ENCODE measurements at regions not wholly inside any gene's neighbourhood (a gene's known extent, or its start where the extent isn't known, plus 50 kb on each side); places are given as distances from the start of the nearest gene placed in this dataset.

- H3K4me3 ChIP-seq (replicated peaks in 1 of 3; ENCODE audit: insufficient read depth in 1 of 3, low read depth in 1 of 3, low read length in 3 of 3): no peak overlapping the region
- no peaks in the 10 kb centered on the region for H3K27me3 ChIP-seq (ENCODE audit: control insufficient read depth in 2 of 2, insufficient read depth in 2 of 2, low read length in 2 of 2)
- H4K20me1 ChIP-seq (replicated peaks; ENCODE audit: control insufficient read depth, extremely low read depth, insufficient read depth, low read length): no peaks in the 10 kb centered on the region
- H3K9ac ChIP-seq (replicated peaks; ENCODE audit: extremely low read depth, insufficient read depth, low read length): no peak overlapping the region
- no peaks in the 10 kb centered on the region for H3K4me1 ChIP-seq (ENCODE audit: control insufficient read depth, extremely low read depth, insufficient read depth, low read length)
- no peaks in the 10 kb centered on the region for H3K9me3 ChIP-seq (replicated peaks; ENCODE audit: control insufficient read depth, insufficient read depth, low read length)
- DNase-seq (ENCODE audit: low read depth, low spot score) (no peak), FAIRE-seq (no peak)
- no peaks in the 10 kb centered on the region for H3K79me2 ChIP-seq (ENCODE audit: control insufficient read depth, insufficient read depth, low read length)
- intact Hi-C loops (cut with micrococcal nuclease): no loop called here
- H3K27ac ChIP-seq (ENCODE audit: insufficient read depth, low read depth, low read length): no peak overlapping the region
- CTCF ChIA-PET: no interaction called here
- no TSS peak for BruUV-seq (replicated peaks)
- POLR2A ChIA-PET: no interaction called here
- no peak overlapping the region for H2AFZ ChIP-seq (ENCODE audit: low read depth, low read length)
- no peaks in the 10 kb centered on the region for H3K36me3 ChIP-seq (ENCODE audit: control insufficient read depth in 2 of 2, extremely low read depth in 1 of 2, insufficient read depth in 2 of 2, low read length in 2 of 2)
- no peak overlapping the region for H3K4me2 ChIP-seq (ENCODE audit: insufficient read depth, low read length)
- dilution Hi-C loops (cut with MboI; ENCODE audit: extremely low pct_ligation_motif_present, low sequenced_read_pairs): no loop called here
- TF ChIP-seq POLR2AphosphoS5 (IDR thresholded peaks at IDR 0.05; ENCODE audit: insufficient read depth, low read depth, low read length): no peak
- no peaks in the 10 kb centered on the region for H3K9me1 ChIP-seq (replicated peaks; ENCODE audit: control insufficient read depth, extremely low read depth, insufficient read depth, low read length)
Observed at GRCh38 chr3:177652556-177653291, 455.4 kb upstream of the TBL1XR1 start.

GRCh38 chr3:177657243-177657642, 460.0 kb upstream of the TBL1XR1 start:
- ChIA-PET POLR2A (no interaction called here), CTCF (no interaction called here)
- Histone ChIP-seq H3K4me3 (replicated peaks in 1 of 3; ENCODE audit: insufficient read depth in 1 of 3, low read depth in 1 of 3, low read length in 3 of 3) (no peak overlapping the region), H2AFZ (ENCODE audit: low read depth, low read length) (no peak overlapping the region), H3K4me2 (ENCODE audit: insufficient read depth, low read length) (no peak overlapping the region), H3K9ac (replicated peaks; ENCODE audit: extremely low read depth, insufficient read depth, low read length) (no peak overlapping the region), H3K9me3 (replicated peaks; ENCODE audit: control insufficient read depth, insufficient read depth, low read length) (no peaks in the 10 kb centered on the region), H3K79me2 (ENCODE audit: control insufficient read depth, insufficient read depth, low read length) (no peaks in the 10 kb centered on the region), H3K9me1 (replicated peaks; ENCODE audit: control insufficient read depth, extremely low read depth, insufficient read depth, low read length) (no peaks in the 10 kb centered on the region), H3K27me3 (ENCODE audit: control insufficient read depth in 2 of 2, insufficient read depth in 2 of 2, low read length in 2 of 2) (no peaks in the 10 kb centered on the region), H3K27ac (ENCODE audit: insufficient read depth, low read depth, low read length) (no peak overlapping the region), H3K36me3 (ENCODE audit: control insufficient read depth in 2 of 2, extremely low read depth in 1 of 2, insufficient read depth in 2 of 2, low read length in 2 of 2) (no peaks in the 10 kb centered on the region), H3K4me1 (ENCODE audit: control insufficient read depth, extremely low read depth, insufficient read depth, low read length) (no peaks in the 10 kb centered on the region), H4K20me1 (replicated peaks; ENCODE audit: control insufficient read depth, extremely low read depth, insufficient read depth, low read length) (no peaks in the 10 kb centered on the region)
- intact Hi-C loops (cut with micrococcal nuclease) (no loop called here), dilution Hi-C loops (cut with MboI; ENCODE audit: extremely low pct_ligation_motif_present, low sequenced_read_pairs) (no loop called here)
- FAIRE-seq (no peak), DNase-seq (ENCODE audit: low read depth, low spot score) (no peak)
- TF ChIP-seq POLR2A (IDR thresholded peaks at IDR 0.05; ENCODE audit: low read depth, low read length) (no peak), JUN (IDR thresholded peaks at IDR 0.05; ENCODE audit: borderline replicate concordance, insufficient read depth, insufficient read length, low read depth) (no peak), MAX (IDR thresholded peaks at IDR 0.05; ENCODE audit: insufficient read depth, insufficient read length) (no peak), GATA2 (IDR thresholded peaks at IDR 0.05; ENCODE audit: insufficient read depth, insufficient read length, low read depth, low read length) (no peak), POLR2AphosphoS5 (IDR thresholded peaks at IDR 0.05; ENCODE audit: insufficient read depth, low read depth, low read length) (no peak), FOS (IDR thresholded peaks at IDR 0.05; ENCODE audit: borderline replicate concordance, insufficient read depth, low read length) (no peak), EZH2 (IDR thresholded peaks at IDR 0.05; ENCODE audit: borderline replicate concordance, low read depth, low read length, severe bottlenecking) (no peak), MYC (IDR thresholded peaks at IDR 0.05; ENCODE audit: low read depth, low read length) (no peak), CTCF (IDR thresholded peaks at IDR 0.05; ENCODE audit: extremely low read depth in 1 of 2, insufficient read depth in 1 of 2, low read depth in 1 of 2, low read length in 2 of 2) (no peak)
- no TSS peak for BruUV-seq (replicated peaks)
